HG03460 (cell line): ENCODE measurements at regions not wholly inside any gene's neighbourhood (a gene's known extent, or its start where the extent isn't known, plus 50 kb on each side); places are given as distances from the start of the nearest gene placed in this dataset.

Source experiments
- ATAC-seq: cut with Tn5 transposase; IDR thresholded peaks from one replicate; pipeline ENCODE4 v1.9.1; 2021; ENCODE audit not compliant: unreplicated experiment

DNA sequence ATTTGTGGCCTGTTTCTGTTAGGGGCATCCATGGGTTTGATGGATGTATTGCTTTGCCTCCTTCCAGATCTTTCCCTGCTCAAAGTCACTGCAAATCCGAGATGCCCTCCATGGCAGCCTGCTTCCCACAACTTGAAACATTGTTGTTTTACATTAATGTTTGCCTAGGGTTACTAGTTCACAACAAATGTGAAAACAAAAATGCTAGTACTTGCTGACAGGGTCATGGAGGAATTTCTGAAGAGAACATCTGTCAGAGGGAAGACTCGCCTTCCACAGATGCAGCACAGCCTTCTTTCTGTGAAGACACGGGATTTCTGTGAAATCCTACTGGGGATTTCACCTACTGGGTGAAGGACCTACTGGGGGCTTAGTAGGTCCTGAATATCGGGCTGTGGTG, 260.0 kb upstream of the FN1 start:
- no peak for ATAC-seq

DNA sequence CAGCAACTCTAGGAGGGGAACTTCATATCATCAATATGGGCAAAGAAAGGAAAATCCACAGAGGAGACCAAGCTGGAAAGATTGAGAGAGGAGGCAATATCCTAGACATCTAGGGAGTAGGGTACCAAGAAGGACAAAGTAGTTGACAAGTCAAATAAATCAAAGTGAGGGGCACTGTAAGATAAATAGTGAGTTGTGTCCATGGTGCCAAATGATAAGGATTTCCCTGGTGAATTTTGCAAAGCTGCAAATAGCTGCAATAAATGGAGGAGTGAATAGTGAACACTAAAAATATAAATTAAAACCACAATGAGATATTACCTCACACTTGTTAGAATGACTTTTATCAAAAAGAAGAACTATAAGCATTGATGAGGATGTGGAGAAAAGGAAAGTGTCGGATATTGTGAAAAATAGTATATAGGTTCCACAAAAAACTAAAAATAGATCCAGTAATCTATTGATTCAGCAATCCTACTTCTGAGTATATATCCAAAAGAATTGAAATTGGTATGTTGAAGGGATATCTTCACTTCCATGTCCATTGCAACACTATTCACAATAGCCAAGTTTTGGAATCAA, 258.2 kb upstream of the FN1 start:
- ATAC-seq: no peak

DNA sequence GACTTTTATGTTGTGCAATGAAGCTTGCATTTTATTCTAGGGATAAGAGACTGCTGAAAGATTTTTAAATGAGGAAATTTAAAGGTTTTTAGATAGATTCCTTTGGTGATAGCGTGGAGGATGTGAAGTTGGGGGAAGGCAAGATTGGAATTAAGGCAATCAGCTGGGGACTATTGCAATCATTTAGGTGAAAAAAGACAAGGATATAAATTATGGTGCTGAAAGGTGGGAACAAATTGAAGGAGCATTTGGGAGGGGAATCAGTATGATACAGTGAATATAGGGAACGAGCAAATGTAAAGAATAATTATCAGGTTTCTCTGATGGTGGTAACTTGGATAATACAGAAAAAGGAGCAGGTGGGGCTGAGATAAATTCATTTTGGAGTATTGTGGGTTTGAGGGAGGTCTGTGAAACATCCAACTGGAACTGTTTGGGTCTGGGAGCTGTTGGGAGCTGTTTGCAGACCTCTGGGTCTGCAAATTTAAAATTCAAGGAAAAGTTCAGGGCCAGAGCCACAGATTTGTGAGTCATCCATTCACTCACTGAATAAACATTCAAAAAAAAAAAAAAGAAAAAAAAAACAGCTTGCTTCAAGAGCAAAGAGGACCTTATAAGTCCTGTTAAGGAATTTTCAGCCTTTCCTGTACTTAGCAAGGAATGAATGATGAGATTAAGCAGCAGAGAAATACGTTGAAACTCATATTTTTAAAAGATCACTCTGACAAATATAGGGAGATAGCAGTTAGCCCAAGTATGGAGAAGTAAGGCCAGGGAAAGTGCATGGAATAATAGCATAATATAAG, 257.5 kb upstream of the FN1 start:
- no peak for ATAC-seq

DNA sequence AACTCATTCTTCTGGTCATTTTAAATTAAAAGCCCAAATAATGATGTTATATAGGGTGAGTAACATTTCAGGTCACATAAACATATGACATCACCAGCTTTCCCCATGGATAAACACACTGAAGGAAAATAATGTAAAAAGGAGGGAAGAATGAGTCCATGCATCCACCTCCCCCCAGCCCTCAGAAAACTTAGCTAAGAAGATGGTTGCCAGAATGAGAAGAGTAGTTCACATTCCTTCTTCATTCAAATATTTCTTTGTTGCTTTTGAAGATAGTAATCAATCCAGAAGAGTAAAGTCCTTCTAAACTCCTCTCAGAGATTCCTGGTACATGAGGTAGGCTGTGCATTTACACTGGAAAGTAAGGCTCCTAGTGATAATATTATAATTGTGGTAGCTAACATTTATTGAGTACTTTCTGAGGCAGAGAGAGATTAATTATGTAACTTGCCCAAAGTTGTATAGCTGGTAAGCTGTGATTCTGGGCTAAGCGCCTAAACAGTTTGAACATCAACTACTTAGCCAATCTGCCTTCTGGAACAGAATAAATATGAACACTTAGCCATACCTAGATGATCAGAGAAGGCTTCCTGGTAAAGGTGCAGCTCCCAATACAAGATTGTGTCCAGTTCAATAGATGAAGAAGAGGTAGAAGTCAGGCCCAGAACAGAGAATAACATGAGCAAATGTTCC, 256.7 kb upstream of the FN1 start:
- no peak for ATAC-seq

DNA sequence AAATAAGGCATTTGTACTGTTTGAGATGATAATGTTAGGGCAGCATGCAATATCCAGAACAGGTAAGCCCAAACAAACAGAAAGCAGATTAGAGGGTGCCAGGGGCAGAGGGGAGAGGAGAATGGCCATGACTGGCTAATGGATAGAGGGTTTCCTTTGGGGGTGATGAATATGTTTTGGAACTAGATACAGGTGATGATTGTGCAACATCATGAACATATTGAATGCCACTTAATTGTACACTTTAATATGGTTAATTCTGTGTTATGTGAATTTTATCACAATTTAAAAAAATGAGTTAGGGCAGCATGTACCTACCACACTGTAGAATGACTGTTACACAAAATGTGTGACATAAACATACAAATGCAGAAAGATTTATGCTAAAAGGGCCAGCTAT, 255.5 kb upstream of the FN1 start:
- ATAC-seq: no peak

DNA sequence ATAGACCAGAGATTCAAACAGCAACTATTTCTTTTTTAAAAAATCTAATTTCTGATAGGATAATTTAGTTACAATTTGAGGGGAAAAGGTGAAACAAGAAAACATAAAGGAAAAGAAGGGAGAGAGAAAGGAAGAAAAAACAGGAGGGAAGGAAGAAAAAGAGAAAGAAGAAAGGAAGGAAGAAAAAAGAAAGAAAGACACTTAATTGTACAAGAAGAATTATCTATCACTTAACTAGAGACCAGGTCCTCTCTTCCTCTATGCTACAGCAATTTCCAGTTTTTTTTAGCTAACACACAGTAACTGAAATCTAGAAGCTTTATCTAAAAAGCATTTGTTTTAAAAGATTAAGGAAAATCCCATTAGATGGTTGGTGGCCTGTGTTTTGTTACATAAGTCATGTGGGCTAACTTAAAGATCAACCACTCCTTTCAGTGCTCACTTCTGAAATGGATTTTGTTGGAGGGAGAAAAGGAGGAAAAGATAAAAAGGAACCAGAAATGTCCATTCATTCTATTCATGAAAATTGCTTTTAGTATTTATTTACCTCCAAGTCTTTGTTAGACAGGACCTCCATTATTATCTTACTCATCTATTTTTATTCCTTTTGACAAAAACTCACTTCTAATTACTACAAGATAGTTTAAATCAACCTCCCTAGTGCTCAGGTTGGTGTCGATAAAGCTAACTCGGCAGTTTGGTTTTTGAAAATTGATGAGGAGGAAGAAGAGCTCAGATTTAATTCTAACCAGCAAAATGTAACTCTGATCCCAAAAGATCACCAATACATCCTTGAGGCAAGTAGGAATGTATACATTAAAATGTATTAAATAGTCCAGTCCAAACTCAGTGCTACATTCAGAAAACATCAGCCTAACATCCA, 251.5 kb upstream of the FN1 start:
- ATAC-seq: no peak

DNA sequence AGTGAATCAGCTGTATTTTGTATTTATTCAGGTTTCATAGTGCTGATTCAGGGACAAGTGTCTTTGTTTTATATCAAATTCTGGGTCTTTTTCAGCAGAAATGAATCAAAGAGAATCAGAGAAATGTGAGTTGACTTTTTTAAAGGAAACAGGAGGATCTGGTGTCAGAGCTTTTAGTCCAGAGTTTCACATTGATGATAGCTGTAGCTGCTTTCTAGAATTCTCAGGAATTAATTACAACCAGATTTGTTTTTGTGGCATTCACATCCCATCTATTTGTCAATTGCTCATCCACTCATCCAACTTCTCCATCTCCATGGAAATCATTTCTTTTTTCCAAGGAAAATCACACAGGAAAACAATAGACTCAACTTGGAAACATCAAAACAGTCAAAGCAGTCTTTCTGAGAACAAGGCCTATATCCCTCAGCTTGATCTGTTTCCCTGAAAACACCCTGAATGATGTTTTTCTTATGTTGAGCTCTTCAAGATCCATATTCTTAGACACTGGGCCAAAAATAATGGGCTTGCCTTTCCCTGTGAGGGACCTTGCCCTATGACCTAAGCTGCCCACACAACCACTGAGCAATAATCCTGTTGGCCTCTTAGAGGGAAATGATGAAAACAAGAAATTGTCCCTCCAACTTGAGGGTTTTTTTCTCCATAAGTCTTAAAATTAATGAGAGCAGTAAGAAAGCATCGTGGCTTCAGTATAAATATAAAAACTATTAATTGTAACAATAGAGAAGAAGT, 249.5 kb upstream of the FN1 start:
- ATAC-seq: no peak

DNA sequence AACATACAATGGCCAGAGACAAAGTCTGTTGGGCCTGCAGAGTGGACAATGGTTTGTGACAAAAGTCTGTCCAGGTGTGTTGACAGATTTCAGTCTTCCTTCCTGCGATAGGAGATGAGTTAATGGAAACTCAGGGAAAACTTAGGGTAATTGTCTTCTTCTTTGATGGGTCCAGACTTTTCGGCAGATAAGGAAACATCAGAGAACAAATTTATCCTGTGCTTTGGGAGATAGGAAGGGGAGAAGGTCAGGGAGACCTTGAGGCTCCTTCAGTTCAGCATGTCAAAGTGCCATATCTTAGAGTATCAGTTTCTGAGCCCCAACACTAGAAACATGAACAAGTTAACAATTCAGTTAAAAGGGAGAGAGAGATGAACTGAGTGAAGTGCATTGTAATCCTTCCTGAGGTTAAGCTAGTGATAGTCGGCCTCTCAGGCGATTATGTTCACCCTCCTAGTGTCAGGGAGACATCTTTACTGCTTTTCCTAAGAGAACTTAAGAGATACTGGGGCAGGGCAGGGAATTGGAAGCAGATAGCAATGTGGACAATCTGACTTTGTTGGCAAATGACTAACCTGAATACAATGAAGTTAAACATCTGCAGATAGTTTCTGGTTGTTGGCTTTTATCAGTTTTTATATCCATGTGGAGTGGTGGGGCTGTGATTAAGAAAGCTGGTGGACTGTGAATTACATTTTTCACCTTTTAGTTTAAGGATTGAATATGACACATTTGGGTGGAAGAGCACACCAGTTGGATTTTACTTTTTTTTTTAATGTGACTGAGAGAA, 248.8 kb upstream of the FN1 start:
- no peak for ATAC-seq

DNA sequence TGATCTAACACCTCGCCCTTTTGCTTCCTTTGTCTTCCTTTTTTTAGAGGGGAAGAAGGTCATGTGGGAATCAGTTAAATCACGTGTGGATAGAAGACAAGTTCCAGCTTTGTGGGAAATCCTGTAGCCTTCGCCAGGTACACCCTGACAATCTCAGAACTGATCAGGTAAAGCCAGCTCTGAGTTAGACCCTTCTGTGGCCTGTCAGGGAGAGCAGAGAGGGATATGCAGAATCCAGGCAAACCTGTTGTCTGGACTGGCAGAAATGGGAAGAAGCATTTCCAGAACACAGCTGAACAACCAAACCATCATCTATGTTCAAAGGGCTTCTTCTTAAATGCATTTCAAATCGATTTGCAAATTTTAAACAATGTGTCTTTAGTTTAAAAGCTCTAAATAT, 247.4 kb upstream of the FN1 start:
- no peak for ATAC-seq

DNA sequence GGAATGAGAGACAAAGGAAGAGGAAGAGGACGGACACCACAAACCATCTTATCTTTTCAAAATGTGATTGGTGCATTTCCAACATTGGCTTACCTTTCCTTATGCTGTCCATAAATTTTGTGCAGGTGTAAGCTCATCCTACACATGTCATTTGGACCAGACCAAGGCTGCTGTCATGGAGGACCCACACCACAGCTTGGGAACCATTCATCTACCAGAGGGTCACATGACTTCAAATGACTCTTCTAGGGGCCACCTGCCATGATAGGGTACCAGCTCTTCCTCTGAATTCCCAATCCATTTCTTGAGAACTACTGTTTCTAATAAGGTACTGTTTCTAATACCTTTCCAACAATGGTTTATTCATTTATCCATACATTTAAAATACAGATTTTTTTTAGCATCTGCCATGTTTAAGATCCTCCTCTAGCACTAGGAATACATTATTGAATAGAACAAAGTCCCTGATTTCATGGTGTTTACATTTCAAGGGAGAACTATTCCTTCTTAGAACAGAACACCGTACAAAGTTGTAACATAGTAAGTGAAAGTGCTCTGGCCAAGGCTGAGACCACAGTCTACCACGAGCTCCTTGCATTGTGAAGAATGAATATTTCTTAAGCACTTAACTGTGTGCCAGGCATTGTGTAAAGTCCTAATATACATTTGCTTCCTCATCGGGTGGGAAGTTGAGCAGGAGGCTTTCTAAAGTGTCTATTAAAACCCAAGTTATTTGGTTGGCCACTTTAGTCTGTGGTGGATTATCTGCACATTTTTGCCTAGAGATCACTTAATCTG, 246.1 kb upstream of the FN1 start:
- no peak for ATAC-seq

DNA sequence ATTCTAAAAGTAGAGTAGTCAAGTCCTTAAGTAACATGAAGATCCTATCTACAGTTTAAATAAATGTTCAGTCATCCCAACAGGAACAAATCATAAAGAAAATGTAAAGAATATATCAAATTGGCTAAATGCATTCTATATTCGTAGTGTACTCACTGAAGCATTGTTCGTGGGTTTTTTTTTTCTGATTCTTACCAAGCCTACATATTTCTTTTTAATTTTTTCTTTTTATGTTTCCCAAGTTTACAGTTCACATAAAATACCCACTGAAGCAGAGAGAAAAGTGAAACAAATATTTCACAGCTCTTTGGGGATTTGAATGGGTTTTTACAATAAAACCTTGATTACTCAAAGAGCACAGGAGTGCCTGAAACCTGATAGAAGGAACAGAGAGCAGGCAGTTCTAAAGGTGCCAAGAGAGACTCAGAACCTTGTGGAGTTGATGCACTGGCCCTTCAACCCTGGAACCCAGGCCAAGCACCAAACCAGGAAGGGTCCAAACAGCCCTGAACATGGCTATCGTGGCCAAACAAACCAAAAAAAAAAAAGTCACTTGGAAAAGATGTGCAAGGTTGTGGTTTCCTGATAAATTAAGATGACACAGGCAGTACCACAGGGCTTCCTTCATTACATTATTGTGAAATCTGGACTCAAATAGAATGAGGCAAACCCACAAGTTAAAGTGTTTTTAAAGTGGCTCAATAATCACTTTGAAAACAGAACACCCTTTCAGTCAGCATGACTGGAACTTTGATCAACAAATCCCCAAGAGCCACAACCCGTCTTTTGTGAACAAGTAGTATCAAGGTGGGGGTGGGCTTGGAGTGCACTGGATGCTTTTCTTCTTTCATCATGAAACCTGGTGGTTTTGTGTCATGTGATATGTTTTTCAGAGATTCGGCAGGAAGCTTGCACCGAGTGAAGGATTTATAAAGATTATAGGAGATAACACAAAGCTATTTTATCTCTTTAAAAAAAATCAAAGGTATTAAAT, 245.0 kb upstream of the FN1 start:
- no peak for ATAC-seq

DNA sequence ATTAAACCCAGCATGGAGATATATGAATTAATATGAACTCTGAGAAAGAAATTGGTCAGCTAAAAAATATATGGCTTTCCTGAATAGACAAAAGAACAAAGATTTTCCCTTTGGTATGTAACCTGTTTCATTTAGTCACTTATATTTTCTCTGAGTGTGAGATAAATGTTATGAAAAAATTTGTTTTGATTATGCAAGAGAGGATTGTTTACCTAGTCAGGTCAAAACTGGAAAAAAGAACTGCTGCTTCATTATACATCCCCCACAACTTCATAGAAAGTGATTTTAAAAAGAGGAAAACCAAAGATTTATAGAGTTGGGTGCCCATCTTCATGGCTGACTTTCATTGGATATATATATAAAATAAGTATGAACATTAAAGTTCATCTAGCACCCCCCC, 242.2 kb upstream of the FN1 start:
- no peak for ATAC-seq

DNA sequence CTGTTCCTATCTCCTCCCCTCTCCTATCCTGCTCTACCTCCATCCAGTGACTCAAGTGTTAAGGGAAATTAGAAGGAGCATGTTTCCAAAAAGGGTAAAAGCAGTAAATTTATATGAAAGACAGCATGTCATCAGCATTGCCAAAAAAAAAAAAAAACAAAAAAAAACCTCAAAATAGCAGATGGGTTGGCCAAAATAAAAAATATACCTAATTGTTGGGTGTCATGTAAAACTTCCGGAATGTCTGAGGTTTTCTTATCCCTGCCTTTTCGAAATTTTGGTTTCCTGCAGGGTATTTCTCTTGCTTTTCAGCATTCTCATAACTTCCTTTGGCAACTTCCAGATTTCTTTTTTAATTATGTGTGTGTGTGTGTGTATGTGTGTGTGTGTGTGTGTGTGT, 241.6 kb upstream of the FN1 start:
- ATAC-seq: no peak

DNA sequence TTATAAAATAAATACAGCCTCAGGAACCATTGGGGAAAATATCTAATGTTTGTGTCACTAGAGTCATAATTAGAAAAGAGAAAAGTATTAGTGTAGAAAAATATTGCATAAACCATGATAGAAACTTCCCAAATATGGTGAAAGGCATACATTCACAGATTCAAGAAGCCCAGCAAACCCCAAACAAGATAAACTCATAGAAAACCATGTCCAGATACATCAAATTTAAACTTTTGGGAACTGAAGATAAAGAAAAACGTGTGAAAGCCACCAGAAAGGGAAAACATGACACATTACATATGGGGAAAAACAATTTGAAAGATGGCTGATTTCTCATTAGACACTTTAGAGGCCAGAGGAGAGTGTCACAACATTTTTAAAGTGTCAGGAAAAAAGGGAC, 236.5 kb upstream of the FN1 start:
- ATAC-seq: no peak

DNA sequence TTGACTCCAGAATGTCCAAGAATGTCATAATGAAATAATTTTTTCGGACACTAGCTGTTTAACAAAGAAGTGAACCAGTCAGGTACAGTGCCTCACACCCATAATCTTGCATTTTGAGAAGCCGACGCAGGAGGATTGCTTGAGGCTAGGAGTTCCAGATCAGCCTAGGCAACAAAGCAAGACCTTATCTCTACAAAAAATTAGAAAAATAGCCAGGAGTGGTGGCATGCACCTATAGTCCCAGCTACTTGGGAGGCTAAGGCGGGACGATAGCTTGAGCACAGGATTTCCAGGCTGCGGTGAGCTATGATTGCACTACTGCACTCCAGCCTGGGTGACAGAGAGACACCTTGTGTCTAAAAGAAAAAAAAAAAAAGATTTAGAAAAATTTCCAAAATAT, 235.8 kb upstream of the FN1 start:
- ATAC-seq: no peak

DNA sequence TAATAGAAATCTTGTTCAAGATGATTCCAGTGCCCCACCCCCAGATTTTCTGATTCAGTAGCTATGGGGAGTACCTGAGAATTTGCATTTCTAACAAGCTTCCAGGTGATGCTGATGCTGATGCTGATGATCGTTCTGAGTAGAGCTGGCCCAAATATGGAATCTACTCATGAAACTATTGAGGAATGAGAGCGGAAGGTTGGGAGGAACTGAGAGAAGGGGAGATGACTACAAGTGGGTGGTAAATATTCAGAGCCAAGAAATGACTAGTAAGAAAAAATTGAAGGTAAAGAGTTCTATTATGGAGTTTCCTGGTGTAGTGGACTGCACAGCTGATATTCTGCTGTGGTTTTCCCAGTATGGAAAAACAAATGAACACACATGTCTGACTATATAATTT, 235.4 kb upstream of the FN1 start:
- ATAC-seq: no peak

DNA sequence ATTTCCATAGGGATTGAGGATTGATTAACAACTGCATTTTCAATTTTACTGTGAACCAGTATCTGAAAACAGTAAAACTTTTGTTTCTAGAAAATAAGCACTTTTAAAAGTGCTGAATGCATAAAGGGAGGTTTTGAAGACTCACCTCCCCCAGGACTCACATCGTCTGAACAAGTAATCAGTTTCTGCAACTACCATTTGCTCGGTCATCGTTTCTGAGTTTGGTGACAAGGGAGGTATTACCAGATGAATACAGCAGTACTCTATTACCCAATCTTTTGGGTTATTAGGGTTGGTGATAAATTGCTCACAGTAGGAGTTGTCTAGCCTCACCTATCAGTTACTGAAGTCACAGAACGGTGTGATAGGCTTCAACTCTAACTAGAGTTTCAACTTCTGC, 234.5 kb upstream of the FN1 start:
- no peak for ATAC-seq

DNA sequence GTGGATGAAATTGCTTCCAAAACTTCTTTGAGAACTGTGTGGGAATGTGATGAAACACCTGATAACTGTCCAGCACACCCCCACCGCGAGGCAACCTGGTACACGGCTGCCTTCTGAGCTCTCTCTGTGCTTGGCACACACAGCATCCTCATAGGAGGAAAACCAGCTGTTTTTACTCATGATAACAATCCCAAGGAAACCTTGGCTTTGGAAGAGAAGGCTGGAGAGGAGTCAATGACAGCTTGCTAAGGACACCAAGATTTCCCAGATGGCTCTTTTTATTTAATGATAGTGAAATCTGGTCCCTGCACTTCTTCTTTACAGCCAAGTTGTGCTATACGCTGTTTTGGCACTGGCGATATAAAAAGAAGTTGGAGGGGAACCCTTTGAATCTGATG, 232.5 kb upstream of the FN1 start:
- ATAC-seq: no peak
